Spleen (tissue), 11 donors: ENCODE measurements at regions not wholly inside any gene's neighbourhood (a gene's known extent, or its start where the extent isn't known, plus 50 kb on each side); places are given as distances from the start of the nearest gene placed in this dataset.

ENCODE experiments used
- DNase-seq: peaks from one replicate; pipeline ENCODE4 v3.0.0-alpha.2; 2020
- H3K27ac ChIP-seq, 8 donors: fragments of 200-600 bp; sonication (generic) in 7 of 8; 1 replicate in 4 of 8; 2 replicates in 4 of 8; pipeline versions ENCODE4 v1.5.0 to v1.8.0; 2016 to 2021; ENCODE audit warnings: inconsistent platforms in 4 of 8, mild to moderate bottlenecking in 4 of 8, moderate library complexity in 1 of 8
- H3K27me3 ChIP-seq, 7 donors: fragments of 200-600 bp; sonication (generic) in 6 of 7; replicated peaks in 1 of 7; 1 replicate in 4 of 7; 2 replicates in 3 of 7; pipeline versions ENCODE4 v1.5.0 to v1.8.0; 2016 to 2021; ENCODE audit warnings: inconsistent platforms in 3 of 7, mild to moderate bottlenecking in 1 of 7
- H3K36me3 ChIP-seq, 6 donors: fragments of 200-600 bp; sonication (generic) in 5 of 6; 1 replicate in 4 of 6; 2 replicates in 2 of 6; pipeline versions ENCODE4 v1.5.0 to v1.8.0; 2016 to 2021; ENCODE audit warnings: inconsistent platforms in 2 of 6
- H3K4me1 ChIP-seq, 6 donors: fragments of 200-600 bp; sonication (generic) in 5 of 6; 1 replicate in 3 of 6; 2 replicates in 3 of 6; pipeline versions ENCODE4 v1.5.0 to v1.8.0; 2016 to 2021; ENCODE audit warnings: inconsistent platforms in 3 of 6
- H3K4me3 ChIP-seq, 8 donors: fragments of 200-600 bp; sonication (generic) in 7 of 8; 1 replicate in 4 of 8; 2 replicates in 4 of 8; pipeline versions ENCODE4 v1.5.0 to v1.8.0; 2016 to 2021; ENCODE audit warnings: inconsistent platforms in 4 of 8, mild to moderate bottlenecking in 4 of 8, moderate library complexity in 2 of 8
- H3K9me3 ChIP-seq, 8 donors: fragments of 200-600 bp; sonication (generic) in 7 of 8; 1 replicate in 4 of 8; 2 replicates in 4 of 8; pipeline versions ENCODE4 v1.5.0 to v1.8.0; 2016 to 2021; ENCODE audit warnings: inconsistent platforms in 4 of 8
- CTCF ChIP-seq, 11 experiments: fragments of 200-600 bp in 7 of 11; fragments of 450-650 bp in 4 of 11; sonication (generic) in 4 of 11; IDR thresholded peaks in 8 of 11; conservative IDR thresholded peaks in 3 of 11; 1 replicate in 7 of 11; 2 replicates in 4 of 11; pipeline versions ENCODE4 v1.4.0 to v1.8.0; 2016 to 2021; ENCODE audit warnings: antibody characterized with exemption in 11 of 11, inconsistent platforms in 4 of 11, mild to moderate bottlenecking in 1 of 11
- POLR2A ChIP-seq, 3 donors: fragments of 450-650 bp; IDR thresholded peaks; one replicate each; pipeline ENCODE4 v1.5.1; 2017; ENCODE audit warnings: antibody characterized with exemption in 3 of 3, mild to moderate bottlenecking in 1 of 3
- POLR2AphosphoS5 ChIP-seq, 3 donors: sonication (generic); formaldehyde crosslinking; IDR thresholded peaks; one replicate each; pipeline ENCODE4 v1.5.1; 2017; ENCODE audit warnings: antibody characterized with exemption in 3 of 3
- WGBS, 5 donors: extraction: QIAGEN DNeasy Blood & Tissue Kit in 3 of 5; methylation state at CpG; one replicate each; pipeline versions ENCODE4 v1.1.5 to v1.1.7; 2013 to 2018; 5-methylcytosine and 5-hydroxymethylcytosine counted together
- intact Hi-C: fragments of 100-400 bp; cut with DNase I; formaldehyde crosslinking; loops from one replicate; pipeline ENCODE4 v1.15.0; 2023; ENCODE audit warnings: low total_unique reads
- donor health status: healthy with polysubstance abuse.
- donor health status: DM: no; HTN: no; CAD: no; lungs with moderate emphysema.
- donor health status: DM: no; HTN: no; CAD: no.
- donor health status: Bipolar disorder and iron deficiency.
- donor health status: healthy.
- donor health status: DM: no; HTN: no; CAD: no.
- donor health status: DM: yes; HTN: yes; CAD: no.

- Histone ChIP-seq H3K4me1 (no peaks in the 10 kb centered on the region), H3K36me3 (no peaks in the 10 kb centered on the region), H3K27me3 (no peaks in the 10 kb centered on the region), H3K9me3 (no peaks in the 10 kb centered on the region), H3K27ac (no peak overlapping the region), H3K4me3 (no peak overlapping the region)
- no peak for DNase-seq
- TF ChIP-seq POLR2AphosphoS5 (IDR thresholded peaks at IDR 0.05): no peak
- TF ChIP-seq POLR2A (IDR thresholded peaks at IDR 0.05): no peak
- TF ChIP-seq CTCF (IDR thresholded peaks at IDR 0.05 in 8 of 11, conservative IDR thresholded peaks at IDR 0.05 in 3 of 11): no peak
- intact Hi-C loops: no loop called here
These were observed 335.1 kb downstream of the LTN1 start for GRCh38 chr21:28657566-28657965.

DNA sequence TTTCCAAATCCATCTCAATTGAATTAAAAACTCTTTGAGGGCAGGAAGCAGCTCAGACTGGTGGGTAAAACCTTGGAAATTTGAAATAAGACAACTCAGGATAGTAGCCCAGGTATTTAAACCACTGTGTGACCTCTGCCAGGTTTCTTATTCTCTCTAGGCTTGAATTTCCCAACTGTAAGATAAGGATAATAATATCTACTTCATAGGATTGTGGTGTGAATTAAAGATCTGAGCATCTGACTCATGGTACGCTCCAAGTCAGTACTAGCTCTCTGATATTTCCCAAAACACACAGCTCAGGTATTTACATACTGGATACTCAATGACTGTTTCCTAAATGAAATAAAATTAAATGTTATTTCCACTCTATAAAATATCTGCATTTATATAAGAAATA lies 337.2 kb downstream of the LTN1 start:
- 83 to 98% (median 95%) methylated on average over 1 of the region's 1 CpG for WGBS, 5 donors
- Histone ChIP-seq H3K36me3 (no peaks in the 10 kb centered on the region), H3K27me3 (no peaks in the 10 kb centered on the region), H3K9me3 (no peaks in the 10 kb centered on the region), H3K4me1 (no peaks in the 10 kb centered on the region), H3K27ac (no peak overlapping the region), H3K4me3 (no peak overlapping the region)
- TF ChIP-seq CTCF (IDR thresholded peaks at IDR 0.05 in 8 of 11, conservative IDR thresholded peaks at IDR 0.05 in 3 of 11): no peak
- no peak for TF ChIP-seq POLR2A (IDR thresholded peaks at IDR 0.05)
- TF ChIP-seq POLR2AphosphoS5 (IDR thresholded peaks at IDR 0.05): no peak
- intact Hi-C loops: no loop called here
- no peak for DNase-seq

DNA sequence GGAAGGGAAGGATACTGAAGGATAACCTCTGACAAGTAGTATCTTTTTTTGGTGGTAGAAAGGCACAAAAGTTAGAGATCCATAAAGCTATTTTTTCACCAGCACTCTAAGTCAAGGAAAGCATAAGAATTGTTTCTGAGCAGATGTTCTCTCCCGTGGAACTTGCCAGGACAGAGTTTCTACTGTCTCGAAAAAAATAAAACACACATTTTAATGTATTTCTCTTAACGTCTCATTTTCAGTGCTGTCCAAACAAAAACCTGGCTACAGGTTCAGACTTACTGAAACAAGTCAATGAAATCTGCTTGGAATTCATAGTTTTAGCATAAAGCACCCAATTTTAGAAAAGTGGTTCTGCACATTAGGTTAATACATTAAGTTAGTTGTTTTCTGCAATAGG lies 338.3 kb downstream of the LTN1 start:
- no peak for DNase-seq
- intact Hi-C loops: no loop called here
- Histone ChIP-seq H3K4me1 (no peaks in the 10 kb centered on the region), H3K27ac (no peak overlapping the region), H3K4me3 (no peak overlapping the region), H3K36me3 (no peaks in the 10 kb centered on the region), H3K9me3 (no peaks in the 10 kb centered on the region), H3K27me3 (no peaks in the 10 kb centered on the region)
- 86 to 93% (median 90%) methylated on average over 3 of the region's 3 CpGs for WGBS, 5 donors
- TF ChIP-seq POLR2A (IDR thresholded peaks at IDR 0.05) (no peak), POLR2AphosphoS5 (IDR thresholded peaks at IDR 0.05) (no peak), CTCF (IDR thresholded peaks at IDR 0.05 in 8 of 11, conservative IDR thresholded peaks at IDR 0.05 in 3 of 11) (no peak)

GRCh38 chr21:28644762-28645161 lies 347.9 kb downstream of the LTN1 start:
- intact Hi-C loops: no loop called here
- Histone ChIP-seq H3K27me3 (no peaks in the 10 kb centered on the region), H3K9me3 (peaks cover 0 to 3% (median 0%) of the 10 kb centered on the region in 8 donors), H3K36me3 (no peaks in the 10 kb centered on the region), H3K4me3 (no peak overlapping the region), H3K4me1 (no peaks in the 10 kb centered on the region), H3K27ac (no peak overlapping the region)
- DNase-seq: no peak
- WGBS, 5 donors: 69 to 95% (median 79%) methylated on average over 1 of the region's 1 CpG
- TF ChIP-seq POLR2A (IDR thresholded peaks at IDR 0.05) (no peak), POLR2AphosphoS5 (IDR thresholded peaks at IDR 0.05) (no peak), CTCF (IDR thresholded peaks at IDR 0.05 in 8 of 11, conservative IDR thresholded peaks at IDR 0.05 in 3 of 11) (no peak)
